Keratinocyte (primary cell): ENCODE measurements at regions not wholly inside any gene's neighbourhood (a gene's known extent, or its start where the extent isn't known, plus 50 kb on each side); places are given as distances from the start of the nearest gene placed in this dataset.

Source experiments
- DNase-seq: peaks from one replicate; pipeline ENCODE4 v3.0.0-alpha.2; 2011; ENCODE audit warnings: low read depth, missing footprints, low spot score
- FAIRE-seq: peaks from 2 replicates; lab custom pipeline; 2011; peaks lifted over from hg19 to GRCh38; lab: Jason Lieb, UNC
- H2AFZ ChIP-seq: 2 replicates; pipeline ENCODE4 v1.6.0; 2012; ENCODE audit warnings: low read length, control low read depth, inconsistent platforms; ENCODE audit not compliant: control insufficient read depth
- H3K27ac ChIP-seq: 2 replicates; pipeline ENCODE4 v1.5.1; 2011; ENCODE audit warnings: low read length; ENCODE audit not compliant: control insufficient read depth, insufficient read depth
- H3K27me3 ChIP-seq: 3 replicates; pipeline ENCODE4 v1.6.0; 2011; ENCODE audit warnings: low read length; ENCODE audit not compliant: control insufficient read depth, insufficient read depth; ENCODE audit errors: extremely low read depth
- H3K36me3 ChIP-seq, 2 experiments: 2 replicates in 1 of 2; 3 replicates in 1 of 2; pipeline ENCODE4 v1.5.1; 2011; ENCODE audit warnings: low read length in 2 of 2, mild to moderate bottlenecking in 1 of 2; ENCODE audit not compliant: control insufficient read depth in 2 of 2, insufficient read depth in 2 of 2; ENCODE audit errors: extremely low read depth in 1 of 2
- H3K4me1 ChIP-seq: 3 replicates; pipeline ENCODE4 v1.5.1; 2011; ENCODE audit warnings: low read length; ENCODE audit not compliant: control insufficient read depth, insufficient read depth; ENCODE audit errors: extremely low read depth
- H3K4me2 ChIP-seq: 3 replicates; pipeline ENCODE4 v1.6.0; 2011; ENCODE audit warnings: low read depth, low read length; ENCODE audit not compliant: control insufficient read depth, insufficient read depth; ENCODE audit errors: extremely low read depth
- H3K4me3 ChIP-seq, 3 experiments: fragments of 200-600 bp in 1 of 3; sonication (generic) in 1 of 3; 2 replicates in 2 of 3; 3 replicates in 1 of 3; pipeline ENCODE4 v1.5.1; 2011 to 2016; ENCODE audit warnings: low read length in 3 of 3, mild to moderate bottlenecking in 3 of 3, control low read depth in 2 of 3, inconsistent platforms in 1 of 3, low read depth in 1 of 3, mixed read lengths in 1 of 3, mixed run types in 1 of 3, moderate library complexity in 1 of 3; ENCODE audit not compliant: control insufficient read depth in 2 of 3, insufficient read depth in 2 of 3; ENCODE audit errors: extremely low read depth in 1 of 3
- H3K79me2 ChIP-seq: 2 replicates; pipeline ENCODE4 v1.6.0; 2012; ENCODE audit warnings: low read length; ENCODE audit not compliant: control insufficient read depth, insufficient read depth
- H3K9ac ChIP-seq: 3 replicates; pipeline ENCODE4 v1.6.0; 2011; ENCODE audit warnings: low read length; ENCODE audit not compliant: control insufficient read depth, insufficient read depth; ENCODE audit errors: extremely low read depth
- H3K9me1 ChIP-seq: 3 replicates; pipeline ENCODE4 v1.6.0; 2011; ENCODE audit warnings: low read length; ENCODE audit not compliant: control insufficient read depth, insufficient read depth; ENCODE audit errors: extremely low read depth
- H3K9me3 ChIP-seq: 2 replicates; pipeline ENCODE4 v1.5.1; 2012; ENCODE audit warnings: low read depth, low read length; ENCODE audit not compliant: control insufficient read depth
- H4K20me1 ChIP-seq: 3 replicates; pipeline ENCODE4 v1.6.0; 2011; ENCODE audit warnings: low read length; ENCODE audit not compliant: control insufficient read depth, insufficient read depth; ENCODE audit errors: extremely low read depth
- EZH2 ChIP-seq: IDR thresholded peaks from one replicate; pipeline ENCODE4 v1.6.1; 2012; ENCODE audit warnings: inconsistent platforms, mild to moderate bottlenecking, low read length, moderate library complexity
- dilution Hi-C: fragments of 300-500 bp; cut with MboI; formaldehyde crosslinking; loops from one replicate; pipeline ENCODE4 v1.7.0; 2020; ENCODE audit warnings: low sequenced_read_pairs; ENCODE audit not compliant: extremely low pct_ligation_motif_present
- TF ChIP-seq, protein P1 (sequence below), 3 experiments: IDR thresholded peaks in 1 of 3; conservative IDR thresholded peaks in 1 of 3; optimal IDR thresholded peaks in 1 of 3; 2 replicates in 2 of 3; 3 replicates in 1 of 3; pipeline versions ENCODE3 to v1.5.1; 2011; ENCODE audit warnings: low read length in 3 of 3, mild to moderate bottlenecking in 3 of 3, moderate library complexity in 2 of 3, control low read depth in 1 of 3, inconsistent platforms in 1 of 3; ENCODE audit not compliant: insufficient read depth in 2 of 3; ENCODE audit errors: extremely low read depth in 1 of 3

DNA sequence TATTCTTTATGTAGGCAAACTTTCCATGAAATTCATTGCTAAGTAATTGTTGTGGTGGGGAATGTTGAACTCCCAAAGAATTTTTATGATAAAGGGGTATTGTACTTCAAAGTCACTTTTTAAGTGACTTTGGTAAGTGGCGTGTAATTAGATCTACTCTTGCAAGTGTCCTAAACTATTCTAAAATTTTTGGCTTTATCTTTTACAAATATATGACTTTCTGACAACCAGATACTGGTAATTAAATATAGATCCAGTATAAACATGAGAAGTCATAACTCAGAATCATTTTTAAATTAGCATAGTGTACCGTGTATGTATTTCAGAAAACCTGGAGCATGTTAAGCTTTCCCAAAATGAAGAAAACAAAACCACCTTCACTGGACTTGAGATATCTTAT is 84.7 kb upstream of the HGF start:
- H2AFZ ChIP-seq, result no peak overlapping the region
- no peak overlapping the region for H3K4me3 ChIP-seq
- no peak overlapping the region for H3K4me2 ChIP-seq
- dilution Hi-C loops, result no loop called here
- no peaks in the 10 kb centered on the region for H3K9me1 ChIP-seq
- no peaks in the 10 kb centered on the region for H4K20me1 ChIP-seq
- H3K79me2 ChIP-seq, result no peaks in the 10 kb centered on the region
- H3K36me3 ChIP-seq, result no peaks in the 10 kb centered on the region
- DNase-seq (no peak), FAIRE-seq (no peak)
- H3K9ac ChIP-seq, result no peak overlapping the region
- no peak overlapping the region for H3K27ac ChIP-seq
- TF ChIP-seq EZH2, result no peak
- TF ChIP-seq, protein P1, sequence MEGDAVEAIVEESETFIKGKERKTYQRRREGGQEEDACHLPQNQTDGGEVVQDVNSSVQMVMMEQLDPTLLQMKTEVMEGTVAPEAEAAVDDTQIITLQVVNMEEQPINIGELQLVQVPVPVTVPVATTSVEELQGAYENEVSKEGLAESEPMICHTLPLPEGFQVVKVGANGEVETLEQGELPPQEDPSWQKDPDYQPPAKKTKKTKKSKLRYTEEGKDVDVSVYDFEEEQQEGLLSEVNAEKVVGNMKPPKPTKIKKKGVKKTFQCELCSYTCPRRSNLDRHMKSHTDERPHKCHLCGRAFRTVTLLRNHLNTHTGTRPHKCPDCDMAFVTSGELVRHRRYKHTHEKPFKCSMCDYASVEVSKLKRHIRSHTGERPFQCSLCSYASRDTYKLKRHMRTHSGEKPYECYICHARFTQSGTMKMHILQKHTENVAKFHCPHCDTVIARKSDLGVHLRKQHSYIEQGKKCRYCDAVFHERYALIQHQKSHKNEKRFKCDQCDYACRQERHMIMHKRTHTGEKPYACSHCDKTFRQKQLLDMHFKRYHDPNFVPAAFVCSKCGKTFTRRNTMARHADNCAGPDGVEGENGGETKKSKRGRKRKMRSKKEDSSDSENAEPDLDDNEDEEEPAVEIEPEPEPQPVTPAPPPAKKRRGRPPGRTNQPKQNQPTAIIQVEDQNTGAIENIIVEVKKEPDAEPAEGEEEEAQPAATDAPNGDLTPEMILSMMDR (optimal IDR thresholded peaks at IDR 0.05 in 1 of 3, IDR thresholded peaks at IDR 0.05 in 1 of 3, conservative IDR thresholded peaks at IDR 0.05 in 1 of 3; ENCODE audit: extremely low read depth in 1 of 3, insufficient read depth in 2 of 3, low read length in 3 of 3), result no peak
- H3K27me3 ChIP-seq, result no peaks in the 10 kb centered on the region
- H3K4me1 ChIP-seq, result no peaks in the 10 kb centered on the region
- no peaks in the 10 kb centered on the region for H3K9me3 ChIP-seq

DNA sequence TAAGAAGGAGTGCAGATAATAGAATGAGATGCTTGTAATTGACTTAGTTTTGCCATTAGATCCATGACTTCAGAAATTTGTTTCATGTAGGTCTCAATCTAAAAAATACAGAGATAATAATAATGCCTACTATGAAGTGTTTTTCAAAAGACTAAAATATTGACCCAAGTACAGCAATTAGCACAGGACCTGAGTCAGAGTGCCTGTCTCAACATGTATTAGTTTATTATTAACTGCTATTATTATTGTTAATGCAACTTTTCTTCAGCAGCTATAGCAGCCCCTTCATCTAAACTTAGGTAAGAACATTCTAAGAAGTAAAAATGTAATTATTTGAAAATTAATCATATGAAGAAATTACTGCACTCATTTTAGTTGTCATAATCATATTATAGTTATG is 82.9 kb upstream of the HGF start:
- DNase-seq (no peak), FAIRE-seq (no peak)
- Histone ChIP-seq H3K9me3 (no peaks in the 10 kb centered on the region), H3K79me2 (no peaks in the 10 kb centered on the region), H3K9ac (no peak overlapping the region), H3K4me3 (no peak overlapping the region), H3K27me3 (no peaks in the 10 kb centered on the region), H4K20me1 (no peaks in the 10 kb centered on the region), H3K27ac (no peak overlapping the region), H3K4me1 (no peaks in the 10 kb centered on the region), H3K36me3 (no peaks in the 10 kb centered on the region), H3K9me1 (no peaks in the 10 kb centered on the region), H3K4me2 (no peak overlapping the region), H2AFZ (no peak overlapping the region)
- dilution Hi-C loops, result no loop called here
- TF ChIP-seq EZH2, result no peak
- TF ChIP-seq, protein P1 (optimal IDR thresholded peaks at IDR 0.05 in 1 of 3, IDR thresholded peaks at IDR 0.05 in 1 of 3, conservative IDR thresholded peaks at IDR 0.05 in 1 of 3; ENCODE audit: extremely low read depth in 1 of 3, insufficient read depth in 2 of 3, low read length in 3 of 3), result no peak
